K562 (cell line): ENCODE measurements at regions not wholly inside any gene's neighbourhood (a gene's known extent, or its start where the extent isn't known, plus 50 kb on each side); places are given as distances from the start of the nearest gene placed in this dataset.

Source experiments
- NCOA2 ChIP-seq, 2 experiments: fragments of 450-650 bp; IDR thresholded peaks; 2 replicates each; pipeline ENCODE4 v1.6.1; 2018; ENCODE audit warnings: mild to moderate bottlenecking in 2 of 2, moderate library complexity in 1 of 2; ENCODE audit not compliant: partially characterized antibody in 2 of 2
- RBBP5 ChIP-seq: fragments of 200-600 bp; sonication (generic); IDR thresholded peaks from 2 replicates; pipeline ENCODE4 v1.6.1; 2012; ENCODE audit warnings: borderline replicate concordance, mild to moderate bottlenecking, low read length, control low read depth, inconsistent platforms; ENCODE audit not compliant: insufficient read depth, poor library complexity, severe bottlenecking
- SIN3A ChIP-seq, 2 experiments: fragments of 150-350 bp in 1 of 2; IDR thresholded peaks; 2 replicates each; pipeline ENCODE4 v1.6.1; 2011 to 2016; ENCODE audit warnings: borderline replicate concordance in 2 of 2, low read depth in 2 of 2, low read length in 2 of 2, mild to moderate bottlenecking in 2 of 2, moderate library complexity in 2 of 2; ENCODE audit not compliant: control insufficient read depth in 1 of 2
- TF ChIP-seq, protein P1 (sequence below), 3 experiments: IDR thresholded peaks in 2 of 3; conservative IDR thresholded peaks in 1 of 3; 2 replicates each; pipeline ENCODE4 v1.5.1; 2011 to 2012; ENCODE audit warnings: low read length in 3 of 3, mild to moderate bottlenecking in 3 of 3, control low read depth in 2 of 3, improper control_type of control experiment in 1 of 3, inconsistent platforms in 1 of 3, low read depth in 1 of 3, mixed read lengths in 1 of 3, moderate library complexity in 1 of 3; ENCODE audit not compliant: insufficient read depth in 2 of 3

DNA sequence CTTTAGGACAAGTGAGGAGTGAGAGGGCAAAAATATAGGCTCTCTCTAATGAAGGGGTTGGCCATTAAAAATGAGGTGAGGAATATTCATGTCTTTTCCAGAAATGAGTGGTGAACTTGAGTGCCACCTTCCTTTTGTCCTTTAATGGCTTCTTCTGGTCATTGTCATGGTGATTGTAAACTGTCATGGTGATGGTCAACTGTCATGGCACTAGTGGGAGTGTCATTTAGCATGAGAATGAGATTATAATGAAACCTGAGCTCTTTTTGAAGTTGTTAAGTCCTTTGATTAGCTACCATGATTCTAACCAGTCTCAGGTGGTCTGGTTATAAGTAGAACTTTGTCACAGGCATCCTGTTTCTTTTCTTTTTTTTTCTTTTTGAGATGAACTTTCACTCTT lies 524.4 kb downstream of the NEBL start:
- TF ChIP-seq RBBP5 (no peak), SIN3A (IDR thresholded peaks at IDR 0.05; ENCODE audit: borderline replicate concordance in 2 of 2, control insufficient read depth in 1 of 2, low read depth in 2 of 2, low read length in 2 of 2) (no peak), NCOA2 (IDR thresholded peaks at IDR 0.05; ENCODE audit: partially characterized antibody in 2 of 2) (no peak)
- TF ChIP-seq, protein P1, sequence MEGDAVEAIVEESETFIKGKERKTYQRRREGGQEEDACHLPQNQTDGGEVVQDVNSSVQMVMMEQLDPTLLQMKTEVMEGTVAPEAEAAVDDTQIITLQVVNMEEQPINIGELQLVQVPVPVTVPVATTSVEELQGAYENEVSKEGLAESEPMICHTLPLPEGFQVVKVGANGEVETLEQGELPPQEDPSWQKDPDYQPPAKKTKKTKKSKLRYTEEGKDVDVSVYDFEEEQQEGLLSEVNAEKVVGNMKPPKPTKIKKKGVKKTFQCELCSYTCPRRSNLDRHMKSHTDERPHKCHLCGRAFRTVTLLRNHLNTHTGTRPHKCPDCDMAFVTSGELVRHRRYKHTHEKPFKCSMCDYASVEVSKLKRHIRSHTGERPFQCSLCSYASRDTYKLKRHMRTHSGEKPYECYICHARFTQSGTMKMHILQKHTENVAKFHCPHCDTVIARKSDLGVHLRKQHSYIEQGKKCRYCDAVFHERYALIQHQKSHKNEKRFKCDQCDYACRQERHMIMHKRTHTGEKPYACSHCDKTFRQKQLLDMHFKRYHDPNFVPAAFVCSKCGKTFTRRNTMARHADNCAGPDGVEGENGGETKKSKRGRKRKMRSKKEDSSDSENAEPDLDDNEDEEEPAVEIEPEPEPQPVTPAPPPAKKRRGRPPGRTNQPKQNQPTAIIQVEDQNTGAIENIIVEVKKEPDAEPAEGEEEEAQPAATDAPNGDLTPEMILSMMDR (IDR thresholded peaks at IDR 0.05 in 2 of 3, conservative IDR thresholded peaks at IDR 0.05 in 1 of 3; ENCODE audit: insufficient read depth in 2 of 3, low read depth in 1 of 3, low read length in 3 of 3), result no peak
